ENCODE measurements at regions not wholly inside any gene's neighbourhood (a gene's known extent, or its start where the extent isn't known, plus 50 kb on each side); places are given as distances from the start of the nearest gene placed in this dataset.

DNA sequence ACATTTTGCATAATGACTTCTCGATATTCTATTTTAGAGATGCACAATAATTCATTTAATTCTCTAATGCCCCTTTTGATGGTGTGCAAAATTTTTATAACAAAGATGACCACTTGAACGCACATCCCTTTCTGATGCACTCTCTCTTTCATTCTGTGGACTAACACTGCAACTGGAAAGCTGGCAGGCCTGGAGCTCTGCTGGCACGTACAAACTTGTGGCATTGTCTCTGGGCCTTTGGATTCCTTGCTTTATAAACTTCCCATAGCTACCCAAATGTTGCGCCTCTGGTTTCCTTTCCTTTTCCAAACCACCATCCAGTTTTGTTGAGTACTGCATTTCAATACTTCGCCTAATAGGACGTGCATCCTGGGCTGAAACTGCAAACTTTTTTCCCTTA, 194.5 kb upstream of the CFAP20DC start:
- TF ChIP-seq MYC (IDR thresholded peaks at IDR 0.05; ENCODE audit: insufficient read depth, insufficient read length, insufficient replicate concordance, low read length, severe bottlenecking) (no peak), USF2 (IDR thresholded peaks at IDR 0.05; ENCODE audit: borderline replicate concordance, low read depth, low read length) (no peak), CTCF (IDR thresholded peaks at IDR 0.05 in 2 of 3, conservative IDR thresholded peaks at IDR 0.05 in 1 of 3; ENCODE audit: control insufficient read depth in 2 of 3, extremely low read depth in 1 of 3, insufficient read depth in 1 of 3, low read depth in 3 of 3, low read length in 3 of 3) (no peak), MXI1 (IDR thresholded peaks at IDR 0.05; ENCODE audit: low read depth, low read length) (no peak), NFYB (IDR thresholded peaks at IDR 0.05; ENCODE audit: insufficient read depth, low read depth, low read length) (no peak), ZNF274 (IDR thresholded peaks at IDR 0.05; ENCODE audit: insufficient read depth, insufficient read length) (no peak), HCFC1 (IDR thresholded peaks at IDR 0.05; ENCODE audit: low read length) (no peak), SMC3 (IDR thresholded peaks at IDR 0.05; ENCODE audit: borderline replicate concordance, low read length) (no peak), CHD1 (IDR thresholded peaks at IDR 0.05; ENCODE audit: low read depth, low read length) (no peak), BHLHE40 (IDR thresholded peaks at IDR 0.05; ENCODE audit: borderline replicate concordance in 1 of 2, low read depth in 2 of 2, low read length in 1 of 2) (no peak)
- TF ChIP-seq, protein P1, sequence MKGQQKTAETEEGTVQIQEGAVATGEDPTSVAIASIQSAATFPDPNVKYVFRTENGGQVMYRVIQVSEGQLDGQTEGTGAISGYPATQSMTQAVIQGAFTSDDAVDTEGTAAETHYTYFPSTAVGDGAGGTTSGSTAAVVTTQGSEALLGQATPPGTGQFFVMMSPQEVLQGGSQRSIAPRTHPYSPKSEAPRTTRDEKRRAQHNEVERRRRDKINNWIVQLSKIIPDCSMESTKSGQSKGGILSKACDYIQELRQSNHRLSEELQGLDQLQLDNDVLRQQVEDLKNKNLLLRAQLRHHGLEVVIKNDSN (IDR thresholded peaks at IDR 0.05; ENCODE audit: borderline replicate concordance, extremely low read length, insufficient read depth, low read depth, low read length) = no peak
